Fibroblast of lung (primary cell): ENCODE measurements at regions not wholly inside any gene's neighbourhood (a gene's known extent, or its start where the extent isn't known, plus 50 kb on each side); places are given as distances from the start of the nearest gene placed in this dataset.

Experiments used
- DNase-seq, 2 donors: peaks; one replicate each; pipeline versions ENCODE4 v3.0.0 to v3.0.0-alpha.2; 2010; ENCODE audit warnings: low read depth in 2 of 2
- H2AFZ ChIP-seq: 2 replicates; pipeline ENCODE4 v1.5.1; 2012; ENCODE audit warnings: low read length, control low read depth, inconsistent platforms
- H3K27ac ChIP-seq: 2 replicates; pipeline ENCODE4 v1.5.1; 2011; ENCODE audit warnings: low read length, control low read depth; ENCODE audit not compliant: insufficient read depth
- H3K27me3 ChIP-seq: 2 replicates; pipeline ENCODE4 v1.5.1; 2011; ENCODE audit warnings: mild to moderate bottlenecking, low read length; ENCODE audit not compliant: control insufficient read depth, insufficient read depth
- H3K36me3 ChIP-seq: 2 replicates; pipeline ENCODE4 v1.5.1; 2011; ENCODE audit warnings: low read length; ENCODE audit not compliant: control insufficient read depth, insufficient read depth
- H3K4me1 ChIP-seq: 2 replicates; pipeline ENCODE4 v1.5.1; 2011; ENCODE audit warnings: low read length; ENCODE audit not compliant: control insufficient read depth, insufficient read depth; ENCODE audit errors: extremely low read depth
- H3K4me2 ChIP-seq: 2 replicates; pipeline ENCODE4 v1.5.1; 2011; ENCODE audit warnings: low read length, control low read depth; ENCODE audit not compliant: insufficient read depth; ENCODE audit errors: extremely low read depth
- H3K4me3 ChIP-seq, 4 experiments: fragments of 200-600 bp in 1 of 4; sonication (generic) in 1 of 4; replicated peaks in 1 of 4; 2 replicates each; pipeline ENCODE4 v1.5.1; 2011 to 2016; ENCODE audit warnings: low read length in 4 of 4, low read depth in 3 of 4, mild to moderate bottlenecking in 3 of 4, control low read depth in 2 of 4, inconsistent platforms in 1 of 4, mixed read lengths in 1 of 4; ENCODE audit not compliant: insufficient read depth in 1 of 4; ENCODE audit errors: control extremely low read depth in 1 of 4
- H3K79me2 ChIP-seq: 2 replicates; pipeline ENCODE4 v1.5.1; 2012; ENCODE audit warnings: mild to moderate bottlenecking, low read length, inconsistent platforms; ENCODE audit not compliant: control insufficient read depth, insufficient read depth
- H3K9ac ChIP-seq: 2 replicates; pipeline ENCODE4 v1.5.1; 2011; ENCODE audit warnings: mild to moderate bottlenecking, low read length, control low read depth; ENCODE audit not compliant: insufficient read depth
- H3K9me3 ChIP-seq: 2 replicates; pipeline ENCODE4 v1.5.1; 2012; ENCODE audit warnings: low read depth, low read length; ENCODE audit not compliant: control insufficient read depth, insufficient read depth
- H4K20me1 ChIP-seq: 2 replicates; pipeline ENCODE4 v1.5.1; 2011; ENCODE audit warnings: low read length; ENCODE audit not compliant: control insufficient read depth, insufficient read depth; ENCODE audit errors: extremely low read depth
- EZH2 ChIP-seq: IDR thresholded peaks from 2 replicates; pipeline ENCODE4 v1.5.1; 2012; ENCODE audit warnings: low read length, control low read depth, mild to moderate bottlenecking; ENCODE audit errors: missing control alignments
- TF ChIP-seq, protein P1 (sequence below), 2 donors: IDR thresholded peaks in 1 of 2; conservative IDR thresholded peaks in 1 of 2; 1 replicate in 1 of 2; 2 replicates in 1 of 2; pipeline ENCODE4 v1.5.1; 2011 to 2012; ENCODE audit warnings: low read length in 2 of 2, control low read depth in 1 of 2, inconsistent platforms in 1 of 2, low read depth in 1 of 2, mild to moderate bottlenecking in 1 of 2

DNA sequence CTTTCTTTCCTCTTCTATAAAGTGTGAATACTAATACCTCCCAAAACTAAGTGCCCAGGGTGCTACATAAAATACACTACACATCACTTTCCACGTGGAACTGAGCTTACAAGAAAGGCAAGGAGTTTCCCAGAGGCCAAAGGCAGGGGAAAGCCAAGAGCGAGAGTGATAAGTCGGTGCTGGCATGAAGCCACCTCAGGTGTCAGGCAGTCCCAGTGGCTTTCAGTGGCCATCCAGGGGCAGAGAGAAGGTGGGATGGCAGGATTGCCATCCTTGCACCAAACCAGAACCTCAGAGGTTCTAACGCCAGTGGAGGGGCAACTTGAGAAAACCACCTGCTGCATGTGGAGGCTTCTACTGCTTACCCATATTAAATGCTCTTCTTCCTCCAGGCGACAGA lies 79.7 kb upstream of the DIO3 start:
- no peak overlapping the region for H3K9ac ChIP-seq
- H3K4me2 ChIP-seq: no peak overlapping the region
- H3K4me1 ChIP-seq: no peaks in the 10 kb centered on the region
- no peak overlapping the region for H2AFZ ChIP-seq
- no peaks in the 10 kb centered on the region for H3K27me3 ChIP-seq
- DNase-seq: no peak
- no peaks in the 10 kb centered on the region for H4K20me1 ChIP-seq
- no peaks in the 10 kb centered on the region for H3K9me3 ChIP-seq
- no peaks in the 10 kb centered on the region for H3K36me3 ChIP-seq
- H3K27ac ChIP-seq: no peak overlapping the region
- H3K79me2 ChIP-seq: no peaks in the 10 kb centered on the region
- H3K4me3 ChIP-seq: no peak overlapping the region
- TF ChIP-seq EZH2: no peak
- TF ChIP-seq, protein P1, sequence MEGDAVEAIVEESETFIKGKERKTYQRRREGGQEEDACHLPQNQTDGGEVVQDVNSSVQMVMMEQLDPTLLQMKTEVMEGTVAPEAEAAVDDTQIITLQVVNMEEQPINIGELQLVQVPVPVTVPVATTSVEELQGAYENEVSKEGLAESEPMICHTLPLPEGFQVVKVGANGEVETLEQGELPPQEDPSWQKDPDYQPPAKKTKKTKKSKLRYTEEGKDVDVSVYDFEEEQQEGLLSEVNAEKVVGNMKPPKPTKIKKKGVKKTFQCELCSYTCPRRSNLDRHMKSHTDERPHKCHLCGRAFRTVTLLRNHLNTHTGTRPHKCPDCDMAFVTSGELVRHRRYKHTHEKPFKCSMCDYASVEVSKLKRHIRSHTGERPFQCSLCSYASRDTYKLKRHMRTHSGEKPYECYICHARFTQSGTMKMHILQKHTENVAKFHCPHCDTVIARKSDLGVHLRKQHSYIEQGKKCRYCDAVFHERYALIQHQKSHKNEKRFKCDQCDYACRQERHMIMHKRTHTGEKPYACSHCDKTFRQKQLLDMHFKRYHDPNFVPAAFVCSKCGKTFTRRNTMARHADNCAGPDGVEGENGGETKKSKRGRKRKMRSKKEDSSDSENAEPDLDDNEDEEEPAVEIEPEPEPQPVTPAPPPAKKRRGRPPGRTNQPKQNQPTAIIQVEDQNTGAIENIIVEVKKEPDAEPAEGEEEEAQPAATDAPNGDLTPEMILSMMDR (conservative IDR thresholded peaks at IDR 0.05 in 1 of 2, IDR thresholded peaks at IDR 0.05 in 1 of 2; ENCODE audit: low read depth in 1 of 2, low read length in 2 of 2): no peak

DNA sequence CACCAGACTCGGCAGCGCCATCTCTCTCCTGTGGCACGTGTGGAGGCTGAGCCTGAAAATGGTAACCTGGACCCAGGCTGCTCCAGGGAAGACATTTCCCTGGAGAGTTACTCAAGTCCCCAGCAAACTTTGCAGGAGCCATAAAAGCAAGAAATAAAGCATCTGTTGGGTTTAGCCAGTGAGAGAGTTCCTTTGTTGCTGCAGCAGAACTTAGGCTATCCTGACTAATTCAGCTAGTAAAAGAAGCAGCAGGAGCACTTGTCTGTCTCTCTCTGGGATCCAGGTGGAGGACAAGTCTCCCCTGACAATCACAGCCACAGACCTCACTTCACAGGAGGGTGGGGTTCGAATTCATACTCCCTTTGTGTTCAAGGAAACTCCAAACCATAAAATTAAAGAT lies 79.2 kb upstream of the DIO3 start:
- Histone ChIP-seq H4K20me1 (no peaks in the 10 kb centered on the region), H3K79me2 (no peaks in the 10 kb centered on the region), H3K4me2 (no peak overlapping the region), H3K4me3 (no peak overlapping the region), H3K9ac (no peak overlapping the region), H3K27me3 (no peaks in the 10 kb centered on the region), H3K9me3 (no peaks in the 10 kb centered on the region), H3K36me3 (no peaks in the 10 kb centered on the region), H3K4me1 (no peaks in the 10 kb centered on the region), H2AFZ (no peak overlapping the region), H3K27ac (no peak overlapping the region)
- DNase-seq: no peak
- no peak for TF ChIP-seq EZH2
- TF ChIP-seq, protein P1 (conservative IDR thresholded peaks at IDR 0.05 in 1 of 2, IDR thresholded peaks at IDR 0.05 in 1 of 2; ENCODE audit: low read depth in 1 of 2, low read length in 2 of 2): no peak

DNA sequence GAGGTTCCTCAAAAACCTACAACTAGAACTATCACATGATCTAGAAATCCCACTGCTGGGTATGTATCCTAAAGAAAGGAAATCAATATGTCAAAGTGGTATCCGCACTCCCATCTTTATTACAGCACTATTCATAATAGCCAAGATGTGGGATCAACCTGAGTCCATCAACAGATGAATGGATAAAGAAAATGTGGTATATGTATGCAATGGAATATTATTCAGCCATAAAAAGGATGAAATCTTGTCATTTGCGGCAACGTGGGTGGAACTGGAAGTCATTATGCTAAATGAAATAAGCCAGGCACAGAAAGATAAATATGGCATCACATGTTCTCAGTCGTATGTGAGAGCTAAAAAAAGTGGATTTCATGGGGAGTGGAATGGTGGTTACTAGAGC lies 77.5 kb upstream of the DIO3 start:
- H3K9ac ChIP-seq: no peak overlapping the region
- no peaks in the 10 kb centered on the region for H3K9me3 ChIP-seq
- no peak overlapping the region for H3K4me2 ChIP-seq
- TF ChIP-seq, protein P1 (conservative IDR thresholded peaks at IDR 0.05 in 1 of 2, IDR thresholded peaks at IDR 0.05 in 1 of 2; ENCODE audit: low read depth in 1 of 2, low read length in 2 of 2): no peak
- TF ChIP-seq EZH2: no peak
- H2AFZ ChIP-seq: no peak overlapping the region
- H3K4me1 ChIP-seq: no peaks in the 10 kb centered on the region
- DNase-seq: no peak
- H3K4me3 ChIP-seq: no peak overlapping the region
- no peak overlapping the region for H3K27ac ChIP-seq
- H3K36me3 ChIP-seq: no peaks in the 10 kb centered on the region
- H4K20me1 ChIP-seq: no peaks in the 10 kb centered on the region
- H3K27me3 ChIP-seq: no peaks in the 10 kb centered on the region
- H3K79me2 ChIP-seq: no peaks in the 10 kb centered on the region
